ENCODE measurements at regions not wholly inside any gene's neighbourhood (a gene's known extent, or its start where the extent isn't known, plus 50 kb on each side); places are given as distances from the start of the nearest gene placed in this dataset.

GRCh38 chr5:123289210-123289609 lies 134.0 kb downstream of the CEP120 start:
- Histone ChIP-seq H2AFZ (ENCODE audit: control insufficient read depth, low read depth, low read length) (no peak overlapping the region), H3K9me3 (replicated peaks; ENCODE audit: control insufficient read depth, insufficient read depth, low read length) (no peaks in the 10 kb centered on the region), H3K9ac (ENCODE audit: control insufficient read depth, insufficient read depth, low read length) (no peak overlapping the region), H3K27ac (ENCODE audit: control insufficient read depth, insufficient read depth) (no peak overlapping the region), H3K36me3 (ENCODE audit: control insufficient read depth in 2 of 2, insufficient read depth in 2 of 2, low read length in 1 of 2) (no peaks in the 10 kb centered on the region), H3K4me3 (no peak overlapping the region), H3K79me2 (ENCODE audit: control insufficient read depth, insufficient read depth, low read length) (no peaks in the 10 kb centered on the region), H3K4me2 (ENCODE audit: control insufficient read depth, insufficient read depth) (no peak overlapping the region), H4K20me1 (ENCODE audit: control insufficient read depth, insufficient read depth) (no peaks in the 10 kb centered on the region), H3K27me3 (replicated peaks in 1 of 2; ENCODE audit: control insufficient read depth in 2 of 2, insufficient read depth in 2 of 2, low read length in 1 of 2) (peaks cover 0 to 2% of the 10 kb centered on the region in 2 experiments; a peak in 2 of 4 replicates), H3K4me1 (ENCODE audit: control insufficient read depth, insufficient read depth, low read length) (no peaks in the 10 kb centered on the region)
- DNase-seq (ENCODE audit: low read depth, low spot score) (no peak), ATAC-seq (no peak), FAIRE-seq (no peak)
- BruUV-seq (replicated peaks): no TSS peak
- in situ Hi-C loops (cut with MboI) (no loop called here), intact Hi-C loops (cut with micrococcal nuclease; ENCODE audit: unreplicated experiment) (no loop called here)
- ChIA-PET SMC1A (ENCODE audit: uncharacterized antibody, unreplicated experiment) (no interaction called here), CTCF (no interaction called here), POLR2A (no interaction called here), RAD21 (ENCODE audit: unreplicated experiment) (no interaction called here)
- TF ChIP-seq NKRF (conservative IDR thresholded peaks at IDR 0.05) (no peak), SMC3 (IDR thresholded peaks at IDR 0.05; ENCODE audit: borderline replicate concordance, low read length) (no peak), MAX (IDR thresholded peaks at IDR 0.05; ENCODE audit: low read depth, low read length) (no peak), CBX5 (IDR thresholded peaks at IDR 0.05; ENCODE audit: low read depth) (no peak), RBBP5 (conservative IDR thresholded peaks at IDR 0.05) (no peak), NBN (IDR thresholded peaks at IDR 0.05) (no peak), TBL1XR1 (IDR thresholded peaks at IDR 0.05; ENCODE audit: low read depth, low read length) (no peak), TCF3 (IDR thresholded peaks at IDR 0.05; ENCODE audit: borderline replicate concordance, insufficient read depth, low read depth, low read length) (no peak), NFXL1 (IDR thresholded peaks at IDR 0.05; ENCODE audit: borderline replicate concordance) (no peak), BACH1 (IDR thresholded peaks at IDR 0.05; ENCODE audit: borderline replicate concordance) (no peak), SMARCA5 (IDR thresholded peaks at IDR 0.05) (no peak), ZBTB40 (IDR thresholded peaks at IDR 0.05; ENCODE audit: borderline replicate concordance) (no peak), TCF7 (IDR thresholded peaks at IDR 0.05; ENCODE audit: borderline replicate concordance) (no peak), CEBPZ (IDR thresholded peaks at IDR 0.05; ENCODE audit: low read depth, low read length) (no peak), IRF4 (IDR thresholded peaks at IDR 0.05; ENCODE audit: low read depth, low read length) (no peak), SIX5 (IDR thresholded peaks at IDR 0.05; ENCODE audit: low read depth, low read length, severe bottlenecking) (no peak), YBX1 (IDR thresholded peaks at IDR 0.05) (no peak)

Data from GM12878 (cell line).